ENCODE measurements at regions not wholly inside any gene's neighbourhood (a gene's known extent, or its start where the extent isn't known, plus 50 kb on each side); places are given as distances from the start of the nearest gene placed in this dataset.
A peak's percentile ranks its signal among the peaks of the same experiment; 100 is the strongest.

- TF ChIP-seq CTCF (IDR thresholded peaks at IDR 0.05; ENCODE audit: insufficient read depth, low read length, poor library complexity, severe bottlenecking) = no peak
- Histone ChIP-seq H3K27me3 (replicated peaks; ENCODE audit: control insufficient read depth, insufficient read depth, low read length) (no peaks in the 10 kb centered on the region), H3K4me3 (replicated peaks; ENCODE audit: low read depth, low read length) (no peak overlapping the region), H3K36me3 (ENCODE audit: control insufficient read depth, insufficient read depth, low read length) (no peaks in the 10 kb centered on the region)
- peak; percentile 57 for DNase-seq (ENCODE audit: extremely low read depth, insufficient read length)
These were observed 255.4 kb upstream of the LYZL1 start for GRCh38 chr10:29033311-29033940.

- DNase-seq (ENCODE audit: extremely low read depth, insufficient read length) = no peak
- no peak for TF ChIP-seq CTCF (IDR thresholded peaks at IDR 0.05; ENCODE audit: insufficient read depth, low read length, poor library complexity, severe bottlenecking)
- Histone ChIP-seq H3K4me3 (replicated peaks; ENCODE audit: low read depth, low read length) (no peak overlapping the region), H3K27me3 (replicated peaks; ENCODE audit: control insufficient read depth, insufficient read depth, low read length) (no peaks in the 10 kb centered on the region), H3K36me3 (ENCODE audit: control insufficient read depth, insufficient read depth, low read length) (no peaks in the 10 kb centered on the region)
These were observed 254.3 kb upstream of the LYZL1 start for GRCh38 chr10:29034592-29034991.

GRCh38 chr10:29035721-29036120 lies 253.1 kb upstream of the LYZL1 start:
- Histone ChIP-seq H3K27me3 (replicated peaks; ENCODE audit: control insufficient read depth, insufficient read depth, low read length) (no peaks in the 10 kb centered on the region), H3K36me3 (ENCODE audit: control insufficient read depth, insufficient read depth, low read length) (no peaks in the 10 kb centered on the region), H3K4me3 (replicated peaks; ENCODE audit: low read depth, low read length) (no peak overlapping the region)
- no peak for TF ChIP-seq CTCF (IDR thresholded peaks at IDR 0.05; ENCODE audit: insufficient read depth, low read length, poor library complexity, severe bottlenecking)
- DNase-seq (ENCODE audit: extremely low read depth, insufficient read length) = no peak

- no peak for TF ChIP-seq CTCF (IDR thresholded peaks at IDR 0.05; ENCODE audit: insufficient read depth, low read length, poor library complexity, severe bottlenecking)
- DNase-seq (ENCODE audit: extremely low read depth, insufficient read length) = no peak
- Histone ChIP-seq H3K27me3 (replicated peaks; ENCODE audit: control insufficient read depth, insufficient read depth, low read length) (no peaks in the 10 kb centered on the region), H3K4me3 (replicated peaks; ENCODE audit: low read depth, low read length) (no peak overlapping the region), H3K36me3 (ENCODE audit: control insufficient read depth, insufficient read depth, low read length) (no peaks in the 10 kb centered on the region)
These were observed 251.3 kb upstream of the LYZL1 start for GRCh38 chr10:29037348-29038113.

GRCh38 chr10:29039091-29039490 lies 249.8 kb upstream of the LYZL1 start:
- Histone ChIP-seq H3K36me3 (ENCODE audit: control insufficient read depth, insufficient read depth, low read length) (no peaks in the 10 kb centered on the region), H3K4me3 (replicated peaks; ENCODE audit: low read depth, low read length) (no peak overlapping the region), H3K27me3 (replicated peaks; ENCODE audit: control insufficient read depth, insufficient read depth, low read length) (no peaks in the 10 kb centered on the region)
- no peak for TF ChIP-seq CTCF (IDR thresholded peaks at IDR 0.05; ENCODE audit: insufficient read depth, low read length, poor library complexity, severe bottlenecking)
- no peak for DNase-seq (ENCODE audit: extremely low read depth, insufficient read length)

Data from GM06990 (cell line).